Astrocyte (in vitro differentiated cells and primary cell): ENCODE measurements at regions not wholly inside any gene's neighbourhood (a gene's known extent, or its start where the extent isn't known, plus 50 kb on each side); places are given as distances from the start of the nearest gene placed in this dataset.

ENCODE experiments used
- DNase-seq: peaks from one replicate; pipeline ENCODE4 v3.0.0-alpha.2; 2010; ENCODE audit warnings: low read depth
- FAIRE-seq: peaks from 2 replicates; lab custom pipeline; 2011; peaks lifted over from hg19 to GRCh38; lab: Jason Lieb, UNC
- H2AFZ ChIP-seq: 2 replicates; pipeline ENCODE4 v1.6.0; 2012; ENCODE audit warnings: low read depth, low read length, inconsistent platforms
- H3K27ac ChIP-seq: 2 replicates; pipeline ENCODE4 v1.5.1; 2011; ENCODE audit warnings: low read depth, low read length, inconsistent platforms
- H3K27me3 ChIP-seq: 2 replicates; pipeline ENCODE4 v1.6.0; 2011; ENCODE audit warnings: low read length, inconsistent platforms; ENCODE audit not compliant: insufficient read depth
- H3K36me3 ChIP-seq: 2 replicates; pipeline ENCODE4 v1.5.1; 2011; ENCODE audit warnings: low read length, inconsistent platforms; ENCODE audit not compliant: insufficient read depth
- H3K4me1 ChIP-seq: 2 replicates; pipeline ENCODE4 v1.5.1; 2011; ENCODE audit warnings: low read length, inconsistent platforms; ENCODE audit not compliant: insufficient read depth
- H3K4me2 ChIP-seq: 2 replicates; pipeline ENCODE4 v1.6.0; 2012; ENCODE audit warnings: low read length, inconsistent platforms
- H3K4me3 ChIP-seq: 2 replicates; pipeline ENCODE4 v1.5.1; 2011; ENCODE audit warnings: low read depth, mild to moderate bottlenecking, low read length, inconsistent platforms; ENCODE audit not compliant: insufficient read depth
- H3K79me2 ChIP-seq: 2 replicates; pipeline ENCODE4 v1.6.0; 2012; ENCODE audit warnings: mild to moderate bottlenecking, low read length, inconsistent platforms; ENCODE audit not compliant: insufficient read depth
- H3K9ac ChIP-seq: 2 replicates; pipeline ENCODE4 v1.6.0; 2012; ENCODE audit warnings: mild to moderate bottlenecking, low read length, inconsistent platforms
- H3K9me3 ChIP-seq: 2 replicates; pipeline ENCODE4 v1.5.1; 2012; ENCODE audit warnings: low read depth, mild to moderate bottlenecking, low read length, inconsistent platforms; ENCODE audit not compliant: insufficient read depth
- H4K20me1 ChIP-seq: 2 replicates; pipeline ENCODE4 v1.6.0; 2012; ENCODE audit warnings: low read length, inconsistent platforms; ENCODE audit not compliant: insufficient read depth
- H3K27ac Mint-ChIP-seq: one replicate; pipeline ENCODE4 v1.8.0; 2021; ENCODE audit warnings: mild to moderate bottlenecking, mixed read lengths; ENCODE audit not compliant: unreplicated experiment
- H3K27me3 Mint-ChIP-seq: one replicate; pipeline ENCODE4 v1.8.0; 2021; ENCODE audit warnings: low read depth, mixed read lengths; ENCODE audit not compliant: unreplicated experiment
- H3K36me3 Mint-ChIP-seq: one replicate; pipeline ENCODE4 v1.8.0; 2021; ENCODE audit warnings: low read depth, mixed read lengths; ENCODE audit not compliant: unreplicated experiment
- H3K4me1 Mint-ChIP-seq: one replicate; pipeline ENCODE4 v1.8.0; 2021; ENCODE audit warnings: low read depth, mixed read lengths; ENCODE audit not compliant: unreplicated experiment
- H3K4me3 Mint-ChIP-seq: one replicate; pipeline ENCODE4 v1.8.0; 2021; ENCODE audit warnings: mild to moderate bottlenecking, moderate library complexity, mixed read lengths; ENCODE audit not compliant: unreplicated experiment
- H3K9me3 Mint-ChIP-seq: one replicate; pipeline ENCODE4 v1.8.0; 2021; ENCODE audit warnings: mild to moderate bottlenecking, mixed read lengths; ENCODE audit not compliant: unreplicated experiment
- CTCF ChIP-seq: IDR thresholded peaks from 2 replicates; pipeline ENCODE4 v1.5.1; 2011; ENCODE audit warnings: low read depth, mild to moderate bottlenecking, inconsistent platforms, low read length, moderate library complexity; ENCODE audit not compliant: insufficient read depth
- EZH2 ChIP-seq: IDR thresholded peaks from 2 replicates; pipeline ENCODE4 v1.6.1; 2012; ENCODE audit warnings: mild to moderate bottlenecking, low read length, inconsistent platforms; ENCODE audit not compliant: insufficient read depth

GRCh38 chr17:79413611-79414010 is 197.2 kb downstream of the RBFOX3 start:
- no peaks in the 10 kb centered on the region for H3K4me1 Mint-ChIP-seq
- H3K27ac Mint-ChIP-seq, result no peak overlapping the region
- Histone ChIP-seq H3K9ac (no peak overlapping the region), H3K79me2 (no peaks in the 10 kb centered on the region), H4K20me1 (no peaks in the 10 kb centered on the region), H3K9me3 (no peaks in the 10 kb centered on the region), H2AFZ (no peak overlapping the region), H3K36me3 (no peaks in the 10 kb centered on the region), H3K4me3 (no peak overlapping the region), H3K27me3 (peaks cover 8% of the 10 kb centered on the region), H3K4me2 (no peak overlapping the region), H3K27ac (no peak overlapping the region), H3K4me1 (no peaks in the 10 kb centered on the region)
- no peak for FAIRE-seq
- TF ChIP-seq EZH2, result no peak
- TF ChIP-seq CTCF, result no peak
- DNase-seq, result no peak
- peaks cover 1% of the 10 kb centered on the region for H3K36me3 Mint-ChIP-seq
- peaks cover 48% of the 10 kb centered on the region for H3K27me3 Mint-ChIP-seq
- no peak overlapping the region for H3K4me3 Mint-ChIP-seq
- H3K9me3 Mint-ChIP-seq, result peaks cover 2% of the 10 kb centered on the region

- H4K20me1 ChIP-seq, result no peaks in the 10 kb centered on the region
- H3K9me3 ChIP-seq, result no peaks in the 10 kb centered on the region
- H3K4me2 ChIP-seq, result no peak overlapping the region
- Mint-ChIP-seq H3K9me3 (peaks cover 2% of the 10 kb centered on the region), H3K4me3 (no peak overlapping the region), H3K36me3 (peaks cover 1% of the 10 kb centered on the region), H3K27ac (no peak overlapping the region), H3K4me1 (no peaks in the 10 kb centered on the region), H3K27me3 (peaks cover 45% of the 10 kb centered on the region)
- H3K9ac ChIP-seq, result no peak overlapping the region
- H3K36me3 ChIP-seq, result no peaks in the 10 kb centered on the region
- no peak overlapping the region for H3K27ac ChIP-seq
- H3K4me3 ChIP-seq, result no peak overlapping the region
- TF ChIP-seq CTCF (no peak), EZH2 (no peak)
- no peaks in the 10 kb centered on the region for H3K79me2 ChIP-seq
- peaks cover 8% of the 10 kb centered on the region for H3K27me3 ChIP-seq
- H3K4me1 ChIP-seq, result no peaks in the 10 kb centered on the region
- DNase-seq, result no peak
- no peak overlapping the region for H2AFZ ChIP-seq
- FAIRE-seq, result no peak
Observed at GRCh38 chr17:79412886-79413390, 197.9 kb downstream of the RBFOX3 start.

GRCh38 chr17:79412110-79412509 is 198.7 kb downstream of the RBFOX3 start:
- FAIRE-seq, result no peak

More at GRCh38 chr17:79412110-79412509, 198.7 kb downstream of the RBFOX3 start:
- Histone ChIP-seq H3K27ac (no peak overlapping the region), H3K9me3 (no peaks in the 10 kb centered on the region), H3K36me3 (no peaks in the 10 kb centered on the region), H3K4me3 (no peak overlapping the region), H3K27me3 (peaks cover 7% of the 10 kb centered on the region), H3K9ac (no peak overlapping the region), H3K4me2 (no peak overlapping the region), H4K20me1 (no peaks in the 10 kb centered on the region), H3K79me2 (no peaks in the 10 kb centered on the region), H2AFZ (no peak overlapping the region), H3K4me1 (no peaks in the 10 kb centered on the region)
- peaks cover 1% of the 10 kb centered on the region for H3K36me3 Mint-ChIP-seq
- no peaks in the 10 kb centered on the region for H3K4me1 Mint-ChIP-seq
- no peak for DNase-seq
- TF ChIP-seq CTCF, result no peak
- no peak for TF ChIP-seq EZH2
- peaks cover 2% of the 10 kb centered on the region for H3K9me3 Mint-ChIP-seq
- H3K27me3 Mint-ChIP-seq, result peaks cover 43% of the 10 kb centered on the region
- H3K4me3 Mint-ChIP-seq, result no peak overlapping the region
- no peak overlapping the region for H3K27ac Mint-ChIP-seq
